GM21381 (cell line): ENCODE measurements at regions not wholly inside any gene's neighbourhood (a gene's known extent, or its start where the extent isn't known, plus 50 kb on each side); places are given as distances from the start of the nearest gene placed in this dataset.

ENCODE experiments used
- ATAC-seq: cut with Tn5 transposase; IDR thresholded peaks from one replicate; pipeline ENCODE4 v1.9.1; 2021; ENCODE audit warnings: mild to moderate bottlenecking, moderate library complexity; ENCODE audit not compliant: unreplicated experiment

- ATAC-seq = no peak
These were observed 189.6 kb downstream of the MYCN start for GRCh38 chr2:16129716-16130540.

- no peak for ATAC-seq
These were observed 188.6 kb downstream of the MYCN start for GRCh38 chr2:16128746-16129610.

GRCh38 chr2:16127958-16128357 is 187.6 kb downstream of the MYCN start:
- no peak for ATAC-seq

- no peak for ATAC-seq
These were observed 187.1 kb downstream of the MYCN start for GRCh38 chr2:16127276-16127940.

- ATAC-seq = no peak
These were observed 186.3 kb downstream of the MYCN start for GRCh38 chr2:16126517-16127275.

GRCh38 chr2:16125614-16126516 is 185.5 kb downstream of the MYCN start:
- no peak for ATAC-seq

GRCh38 chr2:16124881-16125613 is 184.7 kb downstream of the MYCN start:
- ATAC-seq = no peak

- ATAC-seq = no peak
These were observed 183.8 kb downstream of the MYCN start for GRCh38 chr2:16123856-16124780.

GRCh38 chr2:16123421-16123820 is 183.1 kb downstream of the MYCN start:
- ATAC-seq = no peak

GRCh38 chr2:16122556-16122955 is 182.2 kb downstream of the MYCN start:
- no peak for ATAC-seq

GRCh38 chr2:16121986-16122390 is 181.6 kb downstream of the MYCN start:
- ATAC-seq = no peak

- ATAC-seq = no peak
These were observed 181.1 kb downstream of the MYCN start for GRCh38 chr2:16121231-16121985.

- no peak for ATAC-seq
These were observed 180.3 kb downstream of the MYCN start for GRCh38 chr2:16120591-16121180.

GRCh38 chr2:16119741-16120140 is 179.4 kb downstream of the MYCN start:
- ATAC-seq = no peak

- ATAC-seq = no peak
These were observed 178.6 kb downstream of the MYCN start for GRCh38 chr2:16118611-16119590.
